K562 (cell line): ENCODE measurements at regions not wholly inside any gene's neighbourhood (a gene's known extent, or its start where the extent isn't known, plus 50 kb on each side); places are given as distances from the start of the nearest gene placed in this dataset.

Experiments
- ATAC-seq: fragments of 200-7000 bp; cut with Tn5 transposase; 3 replicates; pipeline ENCODE4 v1.9.1; 2020; ENCODE audit warnings: moderate library complexity
- BruUV-seq: library from RNA; stranded (reverse); fragments of 400-500 nt; replicated peaks from 2 replicates; lab custom pipeline; 2021; lab: Mats Ljungman, UMichigan
- CTCF ChIA-PET: fragments of 300-600 bp; formaldehyde crosslinking; extraction: SDS; loops from one replicate; lab custom pipeline; 2021; ENCODE audit warnings: low intra/inter-chr PET ratio; lab: Yijun Ruan, JAX
- POLR2A ChIA-PET: fragments of 300-600, 350-650 bp; sonication (Branson Sonifier 250); formaldehyde crosslinking; extraction: SDS; loops from one replicate; lab custom pipeline; 2021; ENCODE audit warnings: antibody characterized with exemption, inconsistent platforms; lab: Yijun Ruan, JAX
- DNase-seq, 4 experiments: peaks; one replicate each; pipeline versions ENCODE4 v3.0.0 to v3.0.0-alpha.2; 2011 to 2018; ENCODE audit warnings: low spot score in 3 of 4, mixed read lengths in 3 of 4; ENCODE audit errors: extremely low read depth in 1 of 4
- FAIRE-seq: peaks from 2 replicates; lab custom pipeline; 2011; peaks lifted over from hg19 to GRCh38; lab: Jason Lieb, UNC
- H2AFZ ChIP-seq: 2 replicates; pipeline ENCODE4 v1.6.0; 2011; ENCODE audit warnings: low read depth, low read length, control low read depth, inconsistent platforms
- H3K27ac ChIP-seq: fragments of 200-600 bp; 3 replicates; pipeline ENCODE4 v1.8.0; 2011; ENCODE audit warnings: low read depth, mild to moderate bottlenecking, control low read depth, inconsistent platforms, low read length, moderate library complexity, mixed read lengths; ENCODE audit errors: extremely low read depth
- H3K27me3 ChIP-seq, 2 experiments: fragments of 300-600 bp in 1 of 2; 2 replicates in 1 of 2; 3 replicates in 1 of 2; pipeline versions ENCODE4 v1.6.0 to v1.8.0; 2011; ENCODE audit warnings: inconsistent platforms in 2 of 2, low read length in 2 of 2, mild to moderate bottlenecking in 1 of 2, mixed read lengths in 1 of 2, moderate library complexity in 1 of 2; ENCODE audit not compliant: control insufficient read depth in 2 of 2, insufficient read depth in 2 of 2
- H3K36me3 ChIP-seq: fragments of 300-600 bp; 3 replicates; pipeline ENCODE4 v1.8.0; 2011; ENCODE audit warnings: mild to moderate bottlenecking, low read length, inconsistent platforms; ENCODE audit not compliant: control insufficient read depth, insufficient read depth
- H3K4me1 ChIP-seq, 2 experiments: fragments of 200-600 bp in 1 of 2; replicated peaks in 1 of 2; 2 replicates in 1 of 2; 3 replicates in 1 of 2; pipeline versions ENCODE4 v1.5.1 to v1.8.0; 2011; ENCODE audit warnings: inconsistent platforms in 2 of 2, low read length in 2 of 2, mild to moderate bottlenecking in 1 of 2, mixed read lengths in 1 of 2, moderate library complexity in 1 of 2; ENCODE audit not compliant: control insufficient read depth in 2 of 2, insufficient read depth in 2 of 2
- H3K4me2 ChIP-seq: 2 replicates; pipeline ENCODE4 v1.6.1; 2011; ENCODE audit warnings: low read length, control low read depth, inconsistent platforms, mixed read lengths; ENCODE audit not compliant: insufficient read depth
- H3K4me3 ChIP-seq: fragments of 200-600 bp; sonication (generic), shearing (Covaris generic); 2 replicates; pipeline ENCODE4 v1.5.1; 2016; ENCODE audit warnings: control low read depth, inconsistent platforms
- H3K79me2 ChIP-seq: fragments of 200-600 bp; 3 replicates; pipeline ENCODE4 v1.8.0; 2011; ENCODE audit warnings: low read length, inconsistent platforms; ENCODE audit not compliant: control insufficient read depth, insufficient read depth
- H3K9ac ChIP-seq, 2 experiments: 2 replicates each; pipeline versions ENCODE4 v1.6.0 to v1.6.1; 2011; ENCODE audit warnings: low read depth in 2 of 2, low read length in 2 of 2, control low read depth in 1 of 2, inconsistent platforms in 1 of 2, mild to moderate bottlenecking in 1 of 2, mixed read lengths in 1 of 2; ENCODE audit not compliant: insufficient read depth in 1 of 2
- H3K9me1 ChIP-seq: one replicate; pipeline ENCODE4 v1.6.0; 2011; ENCODE audit warnings: inconsistent platforms, mild to moderate bottlenecking, low read length, moderate library complexity; ENCODE audit not compliant: control insufficient read depth, insufficient read depth
- H3K9me3 ChIP-seq: replicated peaks from 2 replicates; pipeline ENCODE4 v1.5.1; 2011; ENCODE audit warnings: low read depth, low read length, inconsistent platforms; ENCODE audit not compliant: control insufficient read depth, insufficient read depth
- H4K20me1 ChIP-seq: replicated peaks from 2 replicates; pipeline ENCODE4 v1.6.1; 2011; ENCODE audit warnings: low read length, inconsistent platforms, mixed read lengths; ENCODE audit not compliant: control insufficient read depth, insufficient read depth
- ADNP ChIP-seq: fragments of 200-800 bp; sonication (Bioruptor generic); IDR thresholded peaks from 2 replicates; pipeline ENCODE4 v1.6.1; 2016; ENCODE audit warnings: missing genetic modification characterization, missing compliant biosample characterization
- CBX5 ChIP-seq: IDR thresholded peaks from 2 replicates; pipeline ENCODE4 v1.6.1; 2014; ENCODE audit warnings: low read depth, borderline replicate concordance
- CHAMP1 ChIP-seq: fragments of 450-650 bp; IDR thresholded peaks from 2 replicates; pipeline ENCODE4 v1.6.1; 2016; ENCODE audit warnings: mild to moderate bottlenecking
- HDGF ChIP-seq: fragments of 450-650 bp; IDR thresholded peaks from 2 replicates; pipeline ENCODE4 v1.6.1; 2016
- KDM1A ChIP-seq, 2 experiments: fragments of 450-650 bp; IDR thresholded peaks; 2 replicates each; pipeline ENCODE4 v1.6.1; 2016; ENCODE audit warnings: mild to moderate bottlenecking in 2 of 2
- L3MBTL2 ChIP-seq: fragments of 450-650 bp; IDR thresholded peaks from 2 replicates; pipeline ENCODE4 v1.6.1; 2016; ENCODE audit warnings: mild to moderate bottlenecking, moderate library complexity
- ZNF134 ChIP-seq: fragments of 250-450 bp; sonication (Bioruptor Pico); conservative IDR thresholded peaks from 2 replicates; pipeline ENCODE4 v1.4.0; 2020
- ZNF140 ChIP-seq: fragments of 250-450 bp; sonication (Bioruptor Pico); IDR thresholded peaks from 2 replicates; pipeline ENCODE4 v1.8.0; 2021; ENCODE audit warnings: moderate library complexity, mild to moderate bottlenecking, inconsistent platforms
- ZNF740 ChIP-seq, 3 experiments: fragments of 200-800 bp in 1 of 3; sonication (Bioruptor generic) in 1 of 3; sonication (generic) in 1 of 3; formaldehyde crosslinking in 1 of 3; IDR thresholded peaks; 2 replicates each; pipeline versions ENCODE4 v1.6.1 to v1.8.0; 2016 to 2022; ENCODE audit warnings: mild to moderate bottlenecking in 2 of 3, missing compliant biosample characterization in 2 of 3, missing genetic modification characterization in 2 of 3, missing genetic modification reagents in 1 of 3
- ZNF77 ChIP-seq: fragments of 250-450 bp; sonication (Bioruptor Pico); IDR thresholded peaks from 2 replicates; pipeline ENCODE4 v1.5.0; 2020
- WGBS: fragments of 100-300 bp; shearing (Covaris generic); methylation state at CpG from one replicate; pipeline ENCODE4 v1.1.6; 2016; ENCODE audit warnings: low coverage, mixed read lengths; ENCODE audit not compliant: insufficient coverage; ENCODE audit errors: missing lambda C conversion rate; 5-methylcytosine and 5-hydroxymethylcytosine counted together
- in situ Hi-C: fragments of 300-500 bp; cut with MboI; formaldehyde crosslinking; loops from 4 replicates; pipeline ENCODE4 v1.15.0; 2018; ENCODE audit warnings: inconsistent platforms, mixed read lengths
- intact Hi-C: fragments of 100-400 bp; cut with micrococcal nuclease; formaldehyde crosslinking; loops from 2 replicates; pipeline ENCODE4 v1.14.2; 2022

GRCh38 chr17:34117332-34117731, 137.8 kb upstream of the CCL2 start:
- intact Hi-C loops = no loop called here
- Histone ChIP-seq H3K9me1 (no peaks in the 10 kb centered on the region), H3K79me2 (no peaks in the 10 kb centered on the region), H2AFZ (no peak overlapping the region), H3K4me3 (no peak overlapping the region), H3K36me3 (no peaks in the 10 kb centered on the region), H3K9me3 (no peaks in the 10 kb centered on the region), H3K4me1 (no peaks in the 10 kb centered on the region), H4K20me1 (no peaks in the 10 kb centered on the region; the same call in 1 of the 2 replicates), H3K27me3 (0 out of 5 replicates have a peak, but pooled peaks cover 0 to 4% of the 10 kb centered on the region in 2 experiments), H3K27ac (no peak overlapping the region), H3K4me2 (no peak overlapping the region), H3K9ac (no peak overlapping the region)
- POLR2A ChIA-PET = no interaction called here
- TF ChIP-seq ZNF740 (CRISPR knock-in tag; IDR thresholded peaks at IDR 0.05) = no peak
- no peak for TF ChIP-seq ZNF740 (tag; IDR thresholded peaks at IDR 0.05)
- TF ChIP-seq ZNF134 (CRISPR knock-in tag) = no peak
- no TSS peak for BruUV-seq
- FAIRE-seq (no peak), ATAC-seq (no peak), DNase-seq (no peak)
- CTCF ChIA-PET = no interaction called here
- in situ Hi-C loops = no loop called here
- WGBS = 2% methylated on average over 3 of the region's 3 CpGs

- Histone ChIP-seq H2AFZ (no peak overlapping the region), H3K4me3 (no peak overlapping the region), H3K27me3 (0 out of 5 replicates have a peak, but pooled peaks cover 0 to 4% of the 10 kb centered on the region in 2 experiments), H3K9ac (no peak overlapping the region), H4K20me1 (no peaks in the 10 kb centered on the region; the same call in 1 of the 2 replicates), H3K9me1 (no peaks in the 10 kb centered on the region), H3K79me2 (no peaks in the 10 kb centered on the region), H3K4me1 (no peaks in the 10 kb centered on the region), H3K4me2 (no peak overlapping the region), H3K36me3 (no peaks in the 10 kb centered on the region), H3K27ac (no peak overlapping the region), H3K9me3 (no peaks in the 10 kb centered on the region)
- no peak for ATAC-seq
- WGBS = 12% methylated on average over 1 of the region's 1 CpG
- BruUV-seq = no TSS peak
- no peak for DNase-seq
- in situ Hi-C loops (no loop called here), intact Hi-C loops (no loop called here)
- FAIRE-seq = no peak
- TF ChIP-seq CBX5 = no peak
- no peak for TF ChIP-seq L3MBTL2
- TF ChIP-seq CHAMP1 = no peak
- no peak for TF ChIP-seq HDGF
- no peak for TF ChIP-seq ADNP
- no peak for TF ChIP-seq ZNF140 (CRISPR knock-in tag)
- no peak for TF ChIP-seq KDM1A (IDR thresholded peaks at IDR 0.05)
- no peak for TF ChIP-seq ZNF77 (CRISPR knock-in tag)
- ChIA-PET CTCF (no interaction called here), POLR2A (no interaction called here)
Observed at GRCh38 chr17:34117811-34118210, 137.3 kb upstream of the CCL2 start.
